ENCODE measurements at regions not wholly inside any gene's neighbourhood (a gene's known extent, or its start where the extent isn't known, plus 50 kb on each side); places are given as distances from the start of the nearest gene placed in this dataset.

DNA sequence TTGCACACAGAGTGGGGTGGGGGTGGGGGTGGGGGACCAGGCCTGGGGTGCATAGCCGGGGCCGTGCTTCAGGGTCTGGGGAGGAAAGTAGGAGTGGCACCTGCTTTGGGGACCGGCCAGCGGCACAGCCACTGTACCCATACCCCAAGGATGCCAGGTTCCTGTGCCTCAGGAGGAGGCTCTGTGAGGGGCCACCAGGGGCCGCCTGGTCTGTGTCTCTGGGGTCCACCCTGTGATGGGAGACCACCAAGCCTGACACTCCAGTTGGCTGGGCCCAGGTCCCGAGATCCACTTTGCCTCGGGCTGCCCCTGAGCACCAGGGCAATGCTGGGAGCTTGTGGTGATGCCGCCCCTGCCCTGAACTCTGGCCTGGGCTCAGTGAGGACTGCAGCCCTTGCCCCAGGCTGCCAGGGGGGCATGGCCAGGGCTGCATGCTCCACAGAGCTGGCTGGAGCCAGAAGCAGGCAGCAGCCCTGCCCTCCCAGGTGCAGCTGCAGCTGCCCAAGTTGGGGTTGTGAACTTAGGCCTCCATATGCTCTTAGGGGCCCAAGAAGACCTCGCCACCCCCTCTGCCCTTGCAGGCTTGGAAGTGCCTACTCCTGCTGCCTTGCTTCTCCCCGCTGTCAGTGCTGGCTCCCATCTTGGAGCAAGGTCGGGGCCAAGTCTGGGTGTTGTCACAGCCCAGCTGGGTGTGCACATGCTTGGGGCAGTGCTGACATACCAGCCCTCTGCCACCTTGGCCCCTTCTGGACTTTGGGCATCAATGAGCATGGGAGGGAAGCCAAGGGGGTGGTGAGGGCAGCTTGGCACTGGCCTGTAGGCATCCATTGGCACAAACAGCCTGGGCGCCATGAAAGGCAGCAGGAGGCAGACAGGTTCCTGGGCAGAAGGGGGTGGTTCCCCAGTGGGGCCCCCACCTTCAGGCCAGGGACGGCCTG lies 123.3 kb upstream of the THY1 start:
- no peak for DNase-seq

DNA sequence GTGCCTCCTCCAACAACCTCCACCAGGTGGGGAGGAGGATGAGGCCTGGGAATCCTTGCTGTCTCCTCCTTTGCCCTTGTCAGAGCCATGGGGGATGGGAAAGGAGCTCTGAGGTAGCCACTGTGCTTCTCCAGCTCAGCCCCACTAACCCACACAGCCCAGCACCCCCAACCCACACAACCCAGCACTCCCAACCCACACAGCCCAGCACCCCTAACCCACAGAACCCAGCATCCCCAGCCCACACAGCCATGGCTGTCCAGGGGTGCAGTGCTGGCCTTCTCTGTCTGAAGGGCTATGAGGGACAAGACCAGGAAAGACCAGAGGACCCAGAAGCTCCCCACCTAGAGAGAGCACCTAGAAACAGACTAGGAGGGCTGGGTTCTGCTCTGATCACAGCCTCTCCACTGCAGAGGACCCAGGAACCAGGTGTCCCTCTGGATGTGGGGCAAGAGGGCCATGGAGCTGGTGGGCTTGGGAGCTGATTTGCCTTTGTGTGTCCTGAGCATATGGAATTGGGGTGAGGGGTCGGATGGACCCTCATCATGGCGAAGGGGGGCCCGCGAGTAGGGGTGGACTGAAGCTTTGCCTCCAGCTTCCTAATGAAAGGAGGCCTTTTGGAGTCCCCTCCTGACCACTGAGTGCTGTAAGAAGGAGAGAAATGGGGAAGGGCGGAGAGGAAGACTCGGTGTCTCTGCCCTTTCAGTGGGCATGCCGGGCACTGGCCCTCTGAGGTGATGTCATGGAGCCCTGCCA lies 117.6 kb upstream of the THY1 start:
- no peak for DNase-seq

- DNase-seq = no peak
Observed at GRCh38 chr11:119539583-119539982, 116.6 kb upstream of the THY1 start.

DNA sequence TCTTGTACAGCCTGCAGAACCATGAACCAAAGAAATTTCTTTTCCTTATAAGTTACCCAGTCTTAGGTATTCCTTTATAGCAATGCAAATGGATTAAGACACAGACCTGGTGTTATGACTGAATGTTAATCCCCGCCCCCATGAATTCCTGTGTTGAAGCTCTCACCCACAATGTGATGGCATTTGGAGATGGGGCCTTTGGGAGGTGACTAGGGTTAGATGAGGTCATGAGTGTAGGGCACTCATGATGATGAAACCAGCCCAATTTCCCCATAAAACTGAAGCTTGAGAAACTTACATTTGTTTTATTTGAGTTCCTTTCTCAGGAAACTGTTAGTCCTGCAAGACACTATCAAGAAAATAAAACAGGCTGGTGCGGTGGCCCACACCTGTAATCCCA lies 115.8 kb upstream of the THY1 start:
- no peak for DNase-seq

GRCh38 chr11:119537306-119538253 lies 114.6 kb upstream of the THY1 start:
- no peak for DNase-seq

DNA sequence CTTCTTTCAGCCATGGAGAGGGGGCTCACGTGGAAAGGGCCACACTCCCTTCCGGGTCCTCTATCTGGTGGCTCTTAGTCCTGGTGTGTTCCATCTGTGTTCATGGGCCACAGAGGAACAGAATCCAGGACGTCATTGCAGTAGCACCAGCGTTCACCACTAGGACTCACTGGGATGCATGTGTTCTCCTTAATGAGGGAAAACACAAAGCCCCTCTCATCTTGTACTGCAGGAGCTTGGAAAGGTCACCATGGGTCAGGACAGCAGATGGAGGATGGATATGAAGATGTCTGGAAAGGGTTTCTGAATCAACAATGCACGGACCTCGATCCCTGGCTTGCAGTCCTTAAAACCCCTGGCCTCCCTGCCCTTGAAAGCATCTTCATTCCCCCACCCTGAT lies 113.8 kb upstream of the THY1 start:
- DNase-seq = no peak

DNA sequence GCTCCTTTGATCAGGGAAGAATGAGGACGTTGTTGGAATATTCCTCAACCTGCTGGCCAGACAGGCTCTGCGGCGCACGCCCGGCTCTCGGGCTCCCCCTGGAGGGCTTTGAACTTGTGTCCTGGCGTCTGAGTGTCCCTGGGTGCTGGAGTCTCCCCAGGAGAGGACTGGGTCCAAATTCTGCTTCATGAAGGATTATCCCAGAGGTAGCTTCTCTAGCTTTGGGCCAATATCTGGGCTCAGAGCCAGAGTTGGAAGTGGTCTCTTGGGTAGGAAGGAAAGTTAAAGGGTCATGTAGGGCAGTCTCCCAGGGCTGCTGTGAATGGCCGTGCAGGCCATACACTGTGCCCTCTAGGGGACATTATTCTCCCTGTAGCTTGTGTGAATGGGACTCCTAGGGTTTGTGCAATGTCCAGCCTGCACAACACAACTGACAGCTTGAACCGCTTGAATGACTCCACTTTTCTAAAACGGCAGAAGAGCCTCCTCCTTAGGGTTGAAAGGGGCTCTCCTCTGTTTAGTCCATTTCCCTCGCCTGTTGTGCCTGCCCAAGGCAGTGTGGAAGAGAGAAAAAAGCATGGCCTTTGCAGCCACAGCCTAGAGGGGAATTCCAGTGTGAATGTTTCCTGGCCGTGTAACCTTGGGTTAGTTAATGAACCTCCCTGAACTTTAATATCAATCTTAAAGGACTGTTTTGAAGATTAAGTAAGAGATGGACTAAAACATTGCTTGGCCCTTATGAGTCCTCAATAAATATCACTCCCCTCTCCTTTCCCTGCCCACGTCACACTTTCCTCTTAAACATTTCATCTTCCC lies 111.2 kb upstream of the THY1 start:
- DNase-seq = peak; percentile 15 to 71

DNA sequence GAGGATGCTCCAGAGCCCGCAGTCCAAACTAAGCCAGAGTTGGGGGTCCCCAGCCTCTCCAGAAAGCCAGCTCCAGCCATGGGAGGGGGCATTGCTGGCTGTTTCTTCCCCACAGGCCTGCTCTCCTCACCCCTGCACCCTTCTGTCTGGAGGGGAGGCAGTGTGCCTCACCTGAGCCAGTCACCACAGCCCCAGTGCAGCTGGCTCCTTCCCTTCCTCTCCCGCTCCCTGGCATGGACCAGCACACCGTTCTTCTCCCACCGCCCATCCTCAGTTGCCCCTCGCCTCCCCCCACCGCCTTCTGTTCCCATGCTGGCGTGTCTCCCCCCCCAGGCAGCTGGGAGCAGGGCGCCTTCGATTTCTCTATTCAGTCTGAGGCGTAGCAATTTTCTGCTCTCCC lies 110.5 kb upstream of the THY1 start:
- no peak for DNase-seq

GRCh38 chr11:119532551-119532950 lies 109.6 kb upstream of the THY1 start:
- no peak for DNase-seq

GRCh38 chr11:119531623-119532022 lies 108.7 kb upstream of the THY1 start:
- no peak for DNase-seq

GRCh38 chr11:119531056-119531455 lies 108.1 kb upstream of the THY1 start:
- DNase-seq = no peak

GRCh38 chr11:119530509-119530908 lies 107.5 kb upstream of the THY1 start:
- no peak for DNase-seq

DNA sequence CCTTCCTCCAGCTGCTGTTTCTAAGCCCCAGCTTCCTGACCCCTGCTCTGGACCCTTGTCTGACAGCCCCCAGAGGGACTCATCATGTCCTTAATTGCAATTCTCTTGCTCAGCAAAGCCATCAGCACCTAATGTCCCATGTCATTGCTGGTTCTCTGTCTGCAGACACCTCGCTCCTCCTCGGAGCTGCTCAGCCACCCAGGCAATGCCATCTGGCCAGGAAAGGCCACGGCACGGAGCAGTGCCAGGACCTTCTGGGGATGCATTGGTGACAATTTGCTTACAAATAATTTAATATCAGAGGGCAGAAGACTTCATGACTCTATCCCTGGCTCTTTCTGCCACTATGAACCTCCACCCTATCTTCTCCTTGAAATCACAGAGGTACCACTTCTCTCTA lies 107.0 kb upstream of the THY1 start:
- DNase-seq = no peak

DNA sequence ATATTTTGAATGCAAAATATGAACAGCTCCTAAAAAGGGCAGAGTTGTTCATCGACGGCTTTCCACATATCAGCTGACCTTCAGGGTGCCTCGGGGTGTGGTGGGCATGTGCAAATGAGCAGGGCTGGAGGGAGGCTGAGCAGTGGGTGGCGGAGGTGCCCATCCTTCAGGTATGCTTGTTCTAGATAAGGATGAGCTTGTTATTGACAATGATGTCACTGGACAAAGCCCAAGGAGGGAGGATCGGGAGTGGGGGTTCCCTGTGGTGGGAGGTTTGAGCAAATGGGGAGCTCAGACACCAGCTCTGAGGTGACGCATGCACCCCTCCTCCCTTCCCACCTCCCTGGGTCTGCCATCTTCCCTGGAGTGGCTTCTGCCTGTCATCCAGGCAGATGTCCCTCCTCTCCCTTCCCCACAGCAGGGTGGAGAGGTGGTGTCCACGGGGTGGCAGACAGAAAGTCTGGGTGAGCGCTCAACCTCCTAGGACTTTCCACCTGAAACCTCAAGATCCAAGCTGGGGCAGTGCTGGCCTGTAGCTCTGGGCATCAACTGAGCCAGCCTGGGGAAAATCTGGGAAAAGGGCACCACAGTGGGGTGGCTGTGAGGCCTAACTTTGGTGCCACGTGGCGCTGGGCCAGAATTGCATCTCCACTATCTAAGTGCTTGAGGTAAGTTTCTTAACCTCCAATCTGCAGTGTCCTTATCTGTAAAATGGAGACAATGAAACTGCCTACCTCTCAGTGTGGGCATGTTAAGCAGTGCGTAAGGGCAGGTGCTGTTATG lies 106.3 kb upstream of the THY1 start:
- DNase-seq = no peak

- DNase-seq = no peak
Observed at GRCh38 chr11:119525867-119526196, 102.9 kb upstream of the THY1 start.

DNA sequence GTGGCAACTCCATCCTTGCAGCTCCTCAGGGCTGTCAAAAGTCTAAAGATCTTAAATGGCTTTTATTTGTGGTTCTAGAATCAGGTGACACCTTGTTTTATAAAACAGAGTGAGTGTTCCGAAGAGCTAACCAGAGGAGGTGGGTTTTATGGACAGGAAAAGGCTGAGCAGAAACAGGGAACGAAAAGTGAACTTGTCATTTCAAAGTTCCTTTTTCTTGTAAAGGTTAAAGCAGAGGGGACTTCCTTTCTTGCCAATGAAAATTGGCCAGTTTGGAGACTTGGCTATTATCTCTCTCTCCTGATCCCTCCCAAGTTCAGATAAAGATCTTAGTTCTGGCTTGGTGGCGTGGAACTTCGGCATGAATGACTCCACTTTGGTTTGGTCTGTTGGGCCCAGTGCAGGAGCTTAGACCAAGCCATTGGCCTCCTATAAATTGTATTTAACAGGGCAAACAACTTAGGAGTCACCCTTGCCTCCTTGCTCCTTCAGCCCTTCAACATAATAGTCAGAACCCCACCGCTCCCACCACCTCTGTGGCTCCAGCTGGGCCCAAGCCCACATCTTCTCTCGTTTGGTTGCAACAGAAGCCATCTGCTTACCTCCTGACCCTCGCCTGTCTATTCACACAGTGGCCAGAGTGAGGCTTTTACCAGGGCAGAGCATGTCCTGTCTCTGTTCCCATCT lies 102.4 kb upstream of the THY1 start:
- DNase-seq = no peak

DNA sequence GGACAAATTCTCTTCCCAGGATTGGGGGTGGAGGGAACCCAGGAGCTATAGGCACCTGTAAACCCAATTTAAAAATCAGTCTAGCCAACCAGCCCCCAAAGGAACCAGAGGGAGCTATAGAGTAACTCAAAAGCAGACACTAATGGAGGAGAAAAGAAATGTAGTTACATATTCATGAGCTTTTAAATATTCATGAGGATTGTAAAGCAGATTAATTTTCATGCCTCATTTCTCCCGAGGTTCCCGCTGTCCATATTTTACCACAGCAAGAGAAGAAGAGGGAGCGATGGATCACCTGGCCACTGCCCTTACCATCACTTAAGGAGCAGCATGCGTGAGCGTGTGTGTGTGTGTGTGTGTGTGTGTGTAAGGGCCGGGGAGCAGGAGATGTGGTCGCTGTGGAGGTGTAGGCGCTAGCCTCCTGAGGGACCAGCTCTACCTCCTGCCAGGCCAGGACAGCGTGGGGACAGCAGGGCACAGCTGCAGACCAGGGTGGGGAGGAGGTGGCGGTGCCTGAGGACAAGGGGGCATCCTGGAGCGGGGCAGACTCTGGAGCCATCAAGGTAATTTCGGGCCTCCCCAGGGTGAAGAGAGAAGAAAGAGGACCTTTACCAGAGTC lies 100.7 kb upstream of the THY1 start:
- no peak for DNase-seq

DNA sequence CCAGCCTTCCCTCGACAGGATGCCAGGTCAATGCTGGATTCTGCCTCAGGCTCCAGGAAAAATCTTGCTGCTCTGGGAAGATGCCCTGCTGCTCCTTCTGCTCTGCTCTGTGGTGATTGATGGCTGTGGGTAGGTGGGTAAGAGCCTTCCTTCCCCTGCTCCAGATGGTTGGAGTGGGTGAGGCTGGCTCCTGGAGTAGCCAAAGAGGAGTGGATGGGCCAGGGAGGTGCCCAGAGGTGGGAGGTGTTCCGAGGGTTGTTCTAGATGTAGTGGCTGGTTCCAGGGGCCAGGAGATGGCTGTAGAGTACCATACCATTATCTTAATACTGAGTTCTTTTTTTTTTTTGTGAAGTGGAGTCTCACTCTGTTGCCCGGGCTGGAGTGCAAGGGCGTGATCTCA lies 99.6 kb upstream of the THY1 start:
- DNase-seq = no peak

GRCh38 chr11:119521551-119521950 lies 98.6 kb upstream of the THY1 start:
- DNase-seq = no peak

DNA sequence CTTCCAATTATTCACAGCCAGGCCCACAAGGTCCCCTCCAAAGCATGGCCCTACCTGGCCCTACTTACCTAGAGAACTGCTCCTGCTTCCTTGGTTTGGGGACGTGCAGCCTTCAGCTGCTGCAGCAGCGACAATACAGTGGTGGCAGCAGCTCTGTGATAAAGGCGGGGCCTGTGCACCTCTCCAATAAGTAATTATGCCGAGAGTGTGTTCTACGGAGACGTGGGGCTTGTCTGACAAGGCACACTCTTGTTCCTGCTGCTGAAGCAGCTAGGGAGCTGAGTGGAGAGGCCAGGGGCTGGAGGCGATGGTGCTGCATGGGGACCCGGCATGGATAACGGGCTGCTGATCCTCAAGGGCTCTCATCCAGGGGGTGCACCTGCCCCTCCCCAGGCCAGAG lies 98.0 kb upstream of the THY1 start:
- DNase-seq = no peak

Measured in bone marrow (tissue), 2 donors.